GM06990 (cell line): ENCODE measurements at regions not wholly inside any gene's neighbourhood (a gene's known extent, or its start where the extent isn't known, plus 50 kb on each side); places are given as distances from the start of the nearest gene placed in this dataset.

Experiments
- DNase-seq: peaks from one replicate; pipeline ENCODE4 v3.0.0-alpha.2; 2011; ENCODE audit not compliant: insufficient read length; ENCODE audit errors: extremely low read depth
- H3K27me3 ChIP-seq: replicated peaks from 2 replicates; pipeline ENCODE4 v1.6.0; 2011; ENCODE audit warnings: low read length; ENCODE audit not compliant: control insufficient read depth, insufficient read depth
- H3K36me3 ChIP-seq: 2 replicates; pipeline ENCODE4 v1.5.1; 2011; ENCODE audit warnings: low read length; ENCODE audit not compliant: control insufficient read depth, insufficient read depth
- H3K4me3 ChIP-seq: replicated peaks from 2 replicates; pipeline ENCODE4 v1.5.1; 2011; ENCODE audit warnings: low read depth, mild to moderate bottlenecking, control low read depth, low read length
- TF ChIP-seq, protein P1 (sequence below): IDR thresholded peaks from 2 replicates; pipeline ENCODE4 v1.5.1; 2011; ENCODE audit warnings: low read length, control low read depth, mild to moderate bottlenecking, inconsistent platforms; ENCODE audit not compliant: insufficient read depth, poor library complexity, severe bottlenecking

DNA sequence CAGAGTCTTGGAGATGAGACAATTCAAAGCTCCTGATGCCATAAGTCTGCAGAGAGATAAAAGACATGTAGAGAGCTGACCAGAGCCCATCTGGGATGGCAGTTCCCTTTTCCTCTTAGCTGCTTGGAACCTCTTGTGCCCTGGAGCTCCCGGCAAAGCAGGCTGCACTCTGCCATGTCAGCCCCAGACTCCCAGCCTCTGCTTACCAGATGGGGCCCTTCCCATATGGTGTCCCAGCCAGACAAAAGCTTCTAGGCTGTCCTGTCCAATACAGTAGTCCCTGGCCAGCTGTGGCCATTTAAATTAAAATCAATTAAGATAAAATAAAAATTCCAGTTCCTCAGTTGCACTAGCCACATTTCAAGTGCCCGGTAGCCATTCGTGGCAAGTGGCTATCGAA lies 303.9 kb downstream of the TTC6 start:
- Histone ChIP-seq H3K36me3 (no peaks in the 10 kb centered on the region), H3K27me3 (no peaks in the 10 kb centered on the region), H3K4me3 (no peak overlapping the region)
- TF ChIP-seq, protein P1, sequence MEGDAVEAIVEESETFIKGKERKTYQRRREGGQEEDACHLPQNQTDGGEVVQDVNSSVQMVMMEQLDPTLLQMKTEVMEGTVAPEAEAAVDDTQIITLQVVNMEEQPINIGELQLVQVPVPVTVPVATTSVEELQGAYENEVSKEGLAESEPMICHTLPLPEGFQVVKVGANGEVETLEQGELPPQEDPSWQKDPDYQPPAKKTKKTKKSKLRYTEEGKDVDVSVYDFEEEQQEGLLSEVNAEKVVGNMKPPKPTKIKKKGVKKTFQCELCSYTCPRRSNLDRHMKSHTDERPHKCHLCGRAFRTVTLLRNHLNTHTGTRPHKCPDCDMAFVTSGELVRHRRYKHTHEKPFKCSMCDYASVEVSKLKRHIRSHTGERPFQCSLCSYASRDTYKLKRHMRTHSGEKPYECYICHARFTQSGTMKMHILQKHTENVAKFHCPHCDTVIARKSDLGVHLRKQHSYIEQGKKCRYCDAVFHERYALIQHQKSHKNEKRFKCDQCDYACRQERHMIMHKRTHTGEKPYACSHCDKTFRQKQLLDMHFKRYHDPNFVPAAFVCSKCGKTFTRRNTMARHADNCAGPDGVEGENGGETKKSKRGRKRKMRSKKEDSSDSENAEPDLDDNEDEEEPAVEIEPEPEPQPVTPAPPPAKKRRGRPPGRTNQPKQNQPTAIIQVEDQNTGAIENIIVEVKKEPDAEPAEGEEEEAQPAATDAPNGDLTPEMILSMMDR = no peak
- DNase-seq = no peak

DNA sequence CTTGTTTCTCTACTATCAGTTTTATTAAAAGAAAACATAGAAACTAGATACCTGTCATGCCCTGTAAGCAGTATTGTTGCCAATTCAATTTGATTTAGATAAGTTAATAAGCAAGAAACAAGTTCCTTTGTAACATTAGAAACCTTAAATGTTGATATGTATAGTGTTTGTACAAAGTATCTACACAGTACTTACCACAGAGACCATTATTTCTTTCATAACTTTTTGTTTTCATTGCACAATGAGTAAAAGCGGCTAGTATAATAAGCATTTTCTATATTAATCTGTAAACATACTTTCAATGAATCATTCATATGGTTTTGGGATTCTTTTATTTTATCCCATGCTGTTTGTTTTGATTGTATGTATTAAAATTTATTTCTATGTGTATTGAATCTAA lies 305.1 kb downstream of the TTC6 start:
- TF ChIP-seq, protein P1 = no peak
- Histone ChIP-seq H3K36me3 (no peaks in the 10 kb centered on the region), H3K27me3 (no peaks in the 10 kb centered on the region), H3K4me3 (no peak overlapping the region)
- no peak for DNase-seq

DNA sequence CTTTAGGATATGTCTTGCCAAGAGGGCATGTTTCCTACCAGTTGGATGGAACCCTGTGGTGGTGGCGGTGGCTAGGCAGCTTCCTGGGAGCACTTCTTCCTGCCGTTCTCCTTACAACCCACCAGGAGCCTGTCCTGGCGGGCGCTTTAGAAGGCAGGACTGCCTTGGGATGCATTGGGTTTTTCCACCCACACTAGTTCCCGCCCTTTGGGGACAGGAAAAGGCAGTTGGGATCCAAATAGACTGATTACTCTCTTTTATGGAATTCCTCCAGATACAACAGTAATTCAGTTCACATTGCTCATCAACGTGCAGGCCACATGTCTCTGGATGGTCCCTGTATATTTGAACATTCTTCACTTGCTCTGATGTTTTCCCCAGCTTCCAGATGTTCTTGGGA lies 305.7 kb upstream of the SSTR1 start:
- DNase-seq = no peak

DNA sequence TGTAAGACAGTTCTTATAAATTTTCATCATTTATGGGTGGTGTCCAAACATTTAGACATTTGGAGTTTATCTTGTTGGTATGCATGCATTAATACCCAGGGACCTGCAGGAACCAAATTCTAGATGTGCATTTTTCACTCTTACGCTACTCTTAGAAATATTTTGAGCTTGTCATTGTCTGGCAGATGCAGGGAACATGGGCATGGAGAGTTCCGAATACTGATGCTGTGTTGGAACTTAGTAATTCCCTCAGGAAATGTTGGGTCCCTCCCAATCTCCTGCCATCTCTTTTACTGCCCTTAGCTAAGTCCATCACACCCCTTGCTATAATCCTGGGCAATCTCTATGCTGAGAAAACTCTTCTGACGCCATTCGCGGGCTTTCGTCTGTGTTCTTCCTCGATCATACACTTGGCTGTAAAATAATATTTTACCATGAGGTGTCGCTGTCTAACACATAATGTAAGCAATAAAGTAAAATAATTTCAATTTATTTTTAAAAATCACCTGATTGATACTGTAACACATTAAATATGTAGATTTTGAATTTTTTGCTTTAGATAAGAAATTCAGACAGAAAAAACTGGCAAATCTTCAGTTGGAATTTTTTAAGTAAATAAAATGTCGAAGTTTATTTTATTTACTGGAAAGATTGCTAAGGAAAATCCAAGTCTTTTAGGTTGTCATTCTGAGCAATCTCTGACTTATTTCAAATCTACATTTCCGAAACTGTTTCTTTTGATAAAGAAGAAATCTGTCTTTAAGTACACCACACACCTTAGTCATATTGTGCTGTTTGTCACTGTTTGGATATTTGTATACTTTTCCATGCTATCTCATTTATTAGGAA lies 304.1 kb upstream of the SSTR1 start:
- no peak overlapping the region for H3K4me3 ChIP-seq
- DNase-seq = no peak
- TF ChIP-seq, protein P1 = peak; percentile 31
- no peaks in the 10 kb centered on the region for H3K27me3 ChIP-seq
- H3K36me3 ChIP-seq = no peaks in the 10 kb centered on the region

More for the DNA sequence above, 305.7 kb upstream of the SSTR1 start:
- H3K4me3 ChIP-seq = no peak overlapping the region
- TF ChIP-seq, protein P1 = no peak
- H3K36me3 ChIP-seq = no peaks in the 10 kb centered on the region
- no peaks in the 10 kb centered on the region for H3K27me3 ChIP-seq

DNA sequence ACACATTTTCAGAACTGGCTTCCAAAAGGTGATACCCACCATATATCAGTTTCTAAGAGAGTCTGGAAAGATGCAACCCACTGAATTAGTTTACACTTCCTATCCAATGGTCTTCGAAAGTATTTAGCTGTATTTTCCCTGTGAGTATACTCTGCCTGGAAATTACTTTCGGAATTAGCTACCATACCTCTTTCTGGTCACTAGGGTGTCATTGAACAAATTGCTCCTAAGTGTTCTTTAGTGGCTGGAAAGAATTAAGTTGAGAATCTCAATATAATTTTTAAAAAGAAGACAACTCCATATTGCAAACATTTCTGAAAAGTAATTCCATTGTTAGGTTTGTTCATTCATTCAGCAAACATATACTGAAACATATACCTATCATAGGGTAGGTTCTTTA lies 283.1 kb upstream of the SSTR1 start:
- H3K36me3 ChIP-seq = no peaks in the 10 kb centered on the region
- H3K4me3 ChIP-seq = no peak overlapping the region
- no peak for DNase-seq
- TF ChIP-seq, protein P1 = no peak
- no peaks in the 10 kb centered on the region for H3K27me3 ChIP-seq
